SIG-M5 (cell line): ENCODE measurements at regions not wholly inside any gene's neighbourhood (a gene's known extent, or its start where the extent isn't known, plus 50 kb on each side); places are given as distances from the start of the nearest gene placed in this dataset.
"Not testable (repeated sequence)": the region's sequence is repeated elsewhere in the genome, so short reads cannot be mapped to it uniquely, and the experiment has no call there.

Source experiments
- DNase-seq: peaks from one replicate; lab custom pipeline; 2025; lab: John Stamatoyannopoulos, UW

DNA sequence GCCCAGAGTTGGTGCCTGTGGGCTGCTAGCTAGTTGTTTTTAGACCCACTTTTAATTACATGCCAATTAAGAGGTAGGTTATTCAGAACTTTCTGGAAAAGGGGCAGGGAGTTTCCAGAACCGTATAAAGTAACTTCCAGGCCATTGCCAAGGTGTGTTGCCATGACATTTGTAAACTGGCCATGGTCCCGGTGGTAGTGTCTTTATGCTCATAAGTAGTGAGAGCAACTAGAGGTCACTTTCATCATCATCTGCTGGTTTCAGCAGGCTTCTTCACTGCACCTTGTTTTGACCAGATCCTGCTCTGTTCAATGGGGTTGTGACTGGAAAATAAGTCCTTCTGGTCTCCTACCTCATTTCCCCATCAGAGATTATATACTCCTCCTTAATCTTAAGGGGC, 207.0 kb downstream of the FAM72C start:
- not testable (repeated sequence) for DNase-seq

DNA sequence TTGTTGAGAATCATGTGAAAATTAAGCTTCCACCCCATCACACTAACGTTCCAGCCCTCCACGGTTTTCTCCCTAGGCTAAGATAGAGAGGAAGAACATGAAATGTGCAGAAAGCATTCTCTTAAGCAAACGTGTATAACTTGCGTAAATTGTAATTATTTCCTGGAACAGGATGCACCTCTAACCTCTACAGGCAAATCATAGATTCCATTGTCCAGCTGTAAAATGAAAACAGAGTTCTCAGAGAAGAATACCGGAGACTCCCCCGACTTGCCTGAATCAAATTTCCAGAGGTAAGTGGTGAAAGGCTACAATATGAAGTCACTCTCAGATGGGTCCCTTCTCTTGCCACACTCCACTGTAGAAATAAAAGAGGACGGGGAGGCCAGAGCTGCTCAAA, 211.4 kb downstream of the FAM72C start:
- DNase-seq = not testable (repeated sequence)

DNA sequence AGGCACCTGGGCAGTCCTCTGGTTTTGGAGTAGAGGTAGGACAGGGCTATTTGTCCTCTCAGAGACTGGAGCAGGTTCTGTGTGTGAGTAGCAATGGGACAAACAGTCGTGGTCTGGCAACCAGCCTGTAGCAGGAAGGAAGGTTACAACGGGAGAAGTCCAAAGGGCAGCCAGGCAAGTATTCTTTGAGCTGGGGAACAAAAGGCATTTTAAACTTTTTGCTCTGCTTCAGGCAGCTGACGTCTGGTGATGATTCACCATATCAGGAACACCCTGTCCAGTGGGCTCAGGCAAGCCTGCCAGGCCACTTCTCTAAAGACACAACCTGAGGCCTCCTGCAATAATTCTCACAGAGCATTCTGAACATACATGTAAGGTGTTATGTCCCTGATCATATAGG, 215.8 kb downstream of the FAM72C start:
- not testable (repeated sequence) for DNase-seq

DNA sequence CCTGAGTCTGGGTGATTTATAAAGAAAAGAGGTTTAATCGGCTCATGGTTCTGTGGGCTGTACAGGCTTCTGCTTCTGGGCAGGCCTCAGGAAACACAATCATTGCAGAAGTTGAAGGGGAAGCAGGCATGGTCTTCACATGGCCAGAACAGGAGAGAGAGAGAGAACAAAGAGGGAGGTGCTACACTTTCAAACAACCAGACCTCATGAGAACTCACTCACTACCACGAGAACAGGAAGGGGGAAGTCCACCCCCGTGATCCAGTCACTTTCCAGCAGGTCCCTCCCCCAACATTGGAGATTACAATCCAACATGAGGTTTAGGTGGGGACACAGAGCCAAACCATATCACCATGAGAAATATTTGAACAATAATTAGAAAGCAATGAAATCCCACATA, 222.9 kb downstream of the FAM72C start:
- no peak for DNase-seq

DNA sequence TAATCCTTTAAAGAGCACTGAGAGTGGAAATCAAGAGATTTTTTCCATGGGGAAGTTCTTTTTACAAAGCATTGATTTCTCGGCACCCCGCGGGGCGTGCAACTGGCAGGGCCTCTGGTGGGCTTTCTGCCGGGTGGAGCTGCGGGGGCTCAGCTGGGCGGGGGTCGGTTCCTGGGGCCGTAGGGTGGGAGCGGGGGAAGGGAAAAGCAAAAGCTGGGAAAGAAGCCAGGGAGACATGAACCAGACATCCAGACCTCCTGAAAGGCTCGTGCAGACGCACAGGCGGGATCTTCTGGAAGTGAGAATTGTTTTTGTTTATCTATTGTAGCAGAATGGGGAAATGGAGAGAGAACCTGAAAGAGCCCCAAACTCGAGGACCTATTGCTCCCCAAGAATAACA, 235.2 kb downstream of the FAM72C start:
- DNase-seq = no peak

DNA sequence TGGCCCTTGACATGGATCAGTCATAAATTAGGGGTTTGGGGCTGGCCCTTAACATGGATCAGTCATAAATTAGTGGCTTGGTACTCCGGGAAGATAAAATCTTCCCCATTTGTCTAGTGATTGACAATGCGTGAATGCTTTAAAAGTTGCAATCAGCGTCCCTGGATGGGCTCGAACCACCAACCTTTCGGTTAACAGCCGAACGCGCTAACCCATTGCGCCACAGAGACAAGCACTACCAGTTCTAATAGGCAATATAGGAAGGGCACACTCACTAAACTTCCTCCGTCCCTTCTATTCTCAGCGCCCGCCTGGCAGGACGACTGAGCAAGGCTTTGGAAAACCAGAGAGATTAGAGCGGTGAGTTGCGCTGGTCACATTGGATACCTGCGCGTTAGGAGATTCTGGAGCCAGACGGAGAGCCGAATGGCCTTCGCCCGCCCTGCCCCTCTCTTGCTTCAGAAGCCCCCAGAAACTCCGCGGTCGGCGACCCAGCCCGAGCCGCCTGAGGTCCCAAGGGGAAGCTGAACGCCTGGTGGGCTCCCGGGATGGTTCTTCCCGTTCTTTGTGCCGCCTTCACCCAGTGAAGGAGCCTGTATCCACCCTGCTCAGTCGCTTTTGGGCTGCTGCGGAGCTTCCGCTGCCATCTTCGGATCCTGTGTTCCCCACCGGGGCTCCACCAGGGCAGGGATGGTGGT, 235.9 kb downstream of the FAM72C start:
- no peak for DNase-seq

DNA sequence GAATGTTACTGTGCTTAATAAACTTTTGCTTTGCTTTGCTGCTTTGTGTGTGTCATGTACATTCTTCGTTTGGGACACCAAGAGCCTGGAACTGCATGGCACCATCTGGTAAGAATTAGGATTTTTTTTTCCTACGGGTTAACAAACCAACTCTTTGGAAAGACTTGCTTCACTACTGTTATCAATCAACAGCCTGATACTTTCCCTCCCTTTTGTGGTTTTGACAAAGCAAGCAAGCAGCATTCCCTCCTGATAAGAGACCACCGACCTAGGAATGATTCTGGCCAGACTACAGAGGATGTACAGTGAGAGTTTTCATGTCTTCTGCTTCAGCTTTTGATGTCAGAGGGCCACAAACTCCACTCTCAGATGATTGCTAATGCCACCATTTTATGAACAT, 237.5 kb downstream of the FAM72C start:
- DNase-seq = not testable (repeated sequence)

DNA sequence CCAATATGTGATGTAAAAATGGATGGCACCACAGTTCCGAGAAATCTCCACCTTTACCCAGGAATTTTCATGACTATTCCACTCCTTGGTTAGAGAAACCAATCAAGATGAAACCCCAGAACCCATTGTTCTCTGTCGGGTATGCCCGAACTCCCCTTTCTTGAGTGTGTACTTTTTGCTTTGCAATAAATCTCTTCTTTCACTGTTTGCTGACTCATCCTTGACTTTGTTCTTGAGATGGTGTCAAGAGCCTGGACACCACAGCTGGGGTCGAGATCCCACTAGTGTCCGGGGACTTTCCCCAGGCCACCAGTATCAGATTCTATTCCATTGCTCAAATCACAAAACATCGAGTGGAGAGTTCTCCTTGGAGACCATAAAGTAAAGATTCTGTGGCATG, 240.9 kb downstream of the FAM72C start:
- not testable (repeated sequence) for DNase-seq

DNA sequence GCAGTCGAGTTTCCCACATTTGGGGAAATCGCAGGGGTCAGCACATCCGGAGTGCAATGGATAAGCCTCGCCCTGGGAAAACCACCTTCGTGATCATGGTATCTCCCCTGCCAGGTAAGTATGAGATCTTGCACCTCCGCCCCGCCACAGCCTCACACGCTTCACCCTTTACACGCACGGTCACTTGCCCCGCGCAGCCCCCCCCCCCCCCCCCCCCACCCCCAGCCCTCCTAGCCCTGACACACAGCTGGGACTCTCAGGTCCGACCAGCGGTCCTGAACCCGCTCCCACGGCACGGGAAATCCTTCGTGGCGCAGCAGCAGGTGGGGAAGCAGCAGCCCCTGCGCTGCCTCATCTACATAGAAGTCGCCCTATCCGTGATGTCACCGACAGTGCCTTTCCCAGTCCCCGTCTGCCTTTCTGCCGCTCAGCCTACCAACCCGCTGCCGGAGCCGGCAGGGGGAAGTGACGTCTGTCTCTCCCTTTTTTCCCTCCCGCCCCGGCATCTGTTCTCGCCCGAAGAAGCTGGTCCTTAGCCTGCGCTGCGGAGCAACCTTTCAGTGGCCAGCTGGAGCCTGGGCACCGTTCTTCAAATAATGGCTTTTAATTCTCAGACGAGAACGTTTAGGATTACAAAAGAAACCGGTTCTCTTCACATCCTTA, 242.2 kb downstream of the FAM72C start:
- DNase-seq = not testable (repeated sequence)

DNA sequence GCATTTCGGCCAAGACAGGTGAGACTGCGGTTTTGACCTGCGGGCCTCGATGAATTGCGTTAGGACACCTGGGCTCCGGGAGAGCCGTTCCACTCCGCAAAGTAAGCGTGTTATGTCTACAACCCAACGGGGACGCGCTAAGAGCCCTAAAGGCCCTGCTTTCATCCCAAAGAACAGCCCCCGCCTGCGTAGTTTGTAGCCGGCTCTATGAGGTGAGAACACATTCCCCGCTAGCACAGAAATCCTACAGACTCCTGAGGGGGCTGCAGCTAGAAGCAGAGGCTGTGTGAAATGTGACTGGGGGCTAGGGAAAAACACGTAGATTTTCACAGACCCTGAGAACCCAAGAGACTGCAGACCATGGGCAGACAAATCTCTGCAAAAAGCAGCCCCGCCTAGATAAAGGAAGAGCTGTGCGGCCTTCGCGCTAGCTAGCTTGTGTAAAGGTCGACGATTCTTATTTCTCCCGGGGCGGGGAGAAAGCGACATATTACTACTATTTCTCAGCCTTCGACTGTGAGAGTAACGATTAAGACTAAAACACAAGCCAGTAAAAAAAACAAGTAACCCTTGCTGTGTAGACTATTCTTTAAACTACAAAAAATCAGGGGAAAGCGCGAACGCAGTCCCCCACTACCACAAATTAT, 242.9 kb downstream of the FAM72C start:
- not testable (repeated sequence) for DNase-seq

DNA sequence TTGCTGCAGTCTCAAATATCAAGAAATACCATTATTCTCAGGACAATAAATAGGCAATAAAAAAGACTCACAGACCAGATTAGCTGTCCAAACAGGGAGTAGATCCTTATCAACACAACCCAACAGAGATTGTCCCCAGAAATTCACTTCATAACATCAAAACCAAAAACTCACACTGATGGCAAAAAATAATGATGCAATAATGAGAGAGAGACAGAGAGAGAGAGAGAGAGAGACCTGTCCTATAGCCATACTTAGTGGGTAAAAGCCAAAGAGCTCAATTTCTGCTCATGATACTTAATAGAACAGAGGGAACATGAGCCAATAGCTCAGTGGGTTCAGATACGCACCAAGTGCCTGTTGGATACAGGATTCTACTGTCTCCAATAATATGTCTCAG, 244.5 kb downstream of the FAM72C start:
- no peak for DNase-seq

DNA sequence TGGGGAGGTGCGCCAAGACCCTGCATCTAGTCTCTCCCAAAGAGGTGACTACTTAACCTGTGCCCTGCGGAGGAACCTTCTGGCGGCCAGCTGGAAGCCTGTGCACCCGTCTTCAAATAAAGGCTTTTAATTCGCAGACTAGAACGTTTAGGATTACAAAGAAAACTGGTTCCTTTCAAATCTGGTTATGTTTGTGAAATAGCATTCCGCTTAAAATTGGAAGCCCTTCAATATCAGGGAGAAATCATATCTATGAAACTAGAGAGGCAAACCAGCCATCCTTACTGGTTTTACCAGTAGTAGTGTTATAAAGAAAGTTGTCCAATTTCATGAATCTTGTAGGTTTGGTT, 250.8 kb downstream of the FAM72C start:
- no peak for DNase-seq

DNA sequence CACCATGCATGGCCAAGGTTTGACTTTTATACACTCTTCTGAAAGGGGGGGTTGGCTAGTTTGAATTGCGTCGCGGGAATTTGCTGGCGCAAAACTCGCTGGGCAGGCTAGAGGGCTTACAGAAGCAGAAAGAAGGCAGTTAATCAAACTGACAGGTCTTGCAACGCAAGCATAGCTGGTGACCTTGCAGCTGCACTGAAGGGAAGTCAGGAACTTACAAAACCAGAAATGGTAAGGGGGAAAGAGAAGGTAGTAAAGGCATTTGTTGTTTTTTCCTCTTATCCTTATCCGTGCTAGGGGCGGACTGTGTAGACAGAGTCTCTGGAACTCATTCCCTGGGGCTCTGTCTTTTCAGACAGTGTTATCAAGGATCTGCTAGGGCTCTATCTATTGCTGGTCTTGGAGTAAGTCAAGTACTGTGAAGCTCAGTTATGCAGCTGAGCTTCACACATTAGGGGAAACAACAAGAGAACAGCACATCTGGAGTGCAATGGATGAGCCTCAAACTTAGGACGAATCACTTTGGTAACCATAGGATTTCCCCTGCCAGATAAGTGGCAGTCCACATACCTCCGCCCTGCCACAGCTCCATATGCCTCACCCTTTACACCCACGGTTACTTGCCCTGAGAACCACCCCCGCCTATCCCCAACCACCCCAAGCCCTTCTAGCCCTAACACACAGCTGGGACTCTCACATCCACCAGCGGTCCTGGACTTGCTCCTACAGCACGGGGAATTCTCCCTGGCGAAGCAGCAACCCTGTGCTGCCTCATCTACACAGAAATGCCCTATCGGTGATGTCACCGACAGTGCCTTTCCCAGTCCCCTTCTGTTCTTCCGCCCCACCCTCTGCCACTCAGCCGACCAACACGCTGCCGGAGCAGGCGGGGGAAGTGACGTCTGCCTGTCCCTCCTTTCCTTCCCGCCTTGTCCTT, 251.4 kb downstream of the FAM72C start:
- peak; percentile 46 for DNase-seq

DNA sequence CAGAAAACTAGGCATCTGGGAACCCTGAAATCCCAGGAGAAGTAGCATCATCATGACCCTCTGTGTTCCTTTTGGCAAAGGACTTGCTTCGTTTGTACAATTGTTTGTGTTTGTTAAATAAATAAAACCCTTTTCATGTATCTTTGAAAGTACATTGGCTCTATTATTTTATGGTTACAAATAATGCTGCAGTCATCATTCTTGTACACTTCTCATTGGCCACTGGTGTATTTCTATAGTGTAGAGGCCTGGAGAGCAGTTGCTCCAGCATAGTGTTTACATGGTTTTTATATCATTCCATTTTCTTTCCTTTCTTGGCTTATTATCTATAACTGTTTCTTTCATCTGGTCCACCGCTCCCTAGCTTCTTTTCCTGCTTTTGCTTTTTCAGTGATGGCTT, 253.3 kb downstream of the FAM72C start:
- DNase-seq = no peak

DNA sequence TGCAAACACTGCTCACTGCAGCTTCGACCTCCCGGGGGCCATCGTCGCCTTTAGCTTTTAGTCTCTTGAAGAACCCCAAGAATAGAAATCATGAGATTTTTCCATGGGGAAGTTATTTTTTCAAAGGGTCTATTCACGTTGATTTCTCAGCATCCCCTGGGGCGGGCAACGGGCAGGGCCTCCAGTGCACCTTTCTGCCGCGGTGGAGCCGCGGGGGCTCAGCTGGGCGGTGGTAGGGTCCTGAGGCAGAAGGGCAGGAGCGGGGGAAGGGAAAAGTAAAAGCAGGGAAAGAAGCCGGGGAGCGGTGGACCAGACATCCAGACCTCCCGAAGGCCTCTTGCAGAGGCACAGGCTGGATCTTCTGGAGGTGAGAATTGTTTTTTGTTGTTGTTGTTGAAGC, 253.8 kb downstream of the FAM72C start:
- DNase-seq = no peak

DNA sequence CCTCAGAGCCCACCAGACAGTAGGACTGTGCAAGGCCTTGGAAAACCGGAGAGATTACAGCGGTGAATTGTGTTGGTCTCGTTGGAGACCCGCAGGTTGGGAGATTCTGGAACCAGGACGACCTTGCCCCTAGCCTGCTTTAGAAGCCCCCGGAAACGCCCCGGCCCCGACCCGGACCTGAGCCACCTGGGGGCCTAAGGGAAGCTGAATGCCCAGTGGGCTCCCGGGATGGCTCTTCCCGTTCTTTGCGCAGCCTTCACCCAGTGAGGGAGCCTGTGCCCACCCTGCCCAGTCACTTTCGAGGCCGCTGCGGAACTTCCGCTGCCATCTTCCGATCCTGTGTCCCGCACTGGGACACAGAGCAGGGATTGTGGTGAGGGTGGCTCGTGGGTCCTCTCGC, 254.4 kb downstream of the FAM72C start:
- DNase-seq = no peak

DNA sequence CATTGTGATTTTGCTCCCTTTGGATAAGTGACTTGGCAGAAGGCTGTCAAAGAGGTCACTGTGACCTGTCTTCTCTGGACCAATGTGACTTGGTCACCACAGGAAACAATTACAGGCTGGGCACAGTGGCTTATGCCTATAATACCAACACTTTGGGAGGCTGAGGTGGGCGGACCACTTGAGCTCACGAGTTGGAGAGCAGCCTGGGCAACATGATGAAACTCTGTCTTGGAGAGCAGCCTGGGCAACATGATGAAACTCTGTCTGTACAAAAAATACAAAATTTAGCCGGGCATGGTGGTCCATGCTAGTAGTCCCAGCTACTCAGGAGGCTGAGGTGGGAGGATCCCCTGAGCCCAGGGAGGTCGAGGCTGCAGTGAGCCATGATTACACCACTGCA, 256.9 kb downstream of the FAM72C start:
- not testable (repeated sequence) for DNase-seq

DNA sequence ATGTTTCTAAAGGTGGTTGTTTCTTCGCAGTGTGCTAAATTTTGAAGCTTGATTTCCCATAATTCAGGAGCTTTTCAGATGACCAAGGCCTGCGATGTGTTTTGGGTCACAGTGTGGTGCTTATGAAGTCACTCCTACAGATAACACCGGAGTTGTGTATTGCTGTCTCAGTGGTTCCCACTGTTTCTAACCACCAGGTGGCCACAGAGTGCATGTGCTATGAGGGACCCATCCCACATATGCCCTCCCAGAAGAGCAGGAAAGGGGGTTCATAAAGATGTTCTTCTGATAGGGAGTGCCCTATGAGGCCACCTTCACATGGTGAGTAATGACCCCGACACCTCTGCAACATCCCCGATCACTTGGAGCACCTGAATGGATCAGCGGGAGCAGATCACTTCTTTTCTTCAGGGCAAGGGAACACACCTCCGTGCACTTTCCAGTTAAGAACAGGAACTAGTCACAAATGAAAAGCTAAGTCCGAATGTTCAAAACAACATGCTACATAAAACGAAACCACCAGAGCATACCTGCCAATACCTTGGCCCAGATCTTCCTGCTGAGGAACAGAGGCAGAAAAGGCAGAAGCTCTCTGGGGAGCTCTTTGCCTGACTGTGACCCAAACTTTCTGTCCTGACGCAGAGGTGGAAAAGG, 262.1 kb downstream of the FAM72C start:
- not testable (repeated sequence) for DNase-seq

DNA sequence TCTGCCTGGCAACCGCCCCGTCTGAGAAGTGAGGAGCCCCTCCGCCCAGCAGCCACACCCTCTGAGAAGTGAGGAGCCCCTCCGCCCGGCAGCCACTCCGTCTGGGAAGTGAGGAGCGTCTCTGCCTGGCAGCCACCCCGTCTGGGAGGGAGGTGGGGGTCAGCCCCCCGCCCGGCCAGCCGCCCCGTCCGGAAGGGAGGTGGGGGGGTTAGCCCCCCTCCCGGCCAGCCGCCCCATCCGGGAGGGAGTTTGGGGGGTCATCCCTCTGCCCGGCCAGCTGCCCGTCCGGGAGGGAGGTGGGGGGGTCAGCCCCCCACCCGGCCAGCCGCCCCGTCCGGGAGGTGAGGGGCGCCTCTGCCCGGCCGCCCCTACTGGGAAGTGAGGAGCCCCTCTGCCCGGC, 269.0 kb downstream of the FAM72C start:
- not testable (repeated sequence) for DNase-seq

DNA sequence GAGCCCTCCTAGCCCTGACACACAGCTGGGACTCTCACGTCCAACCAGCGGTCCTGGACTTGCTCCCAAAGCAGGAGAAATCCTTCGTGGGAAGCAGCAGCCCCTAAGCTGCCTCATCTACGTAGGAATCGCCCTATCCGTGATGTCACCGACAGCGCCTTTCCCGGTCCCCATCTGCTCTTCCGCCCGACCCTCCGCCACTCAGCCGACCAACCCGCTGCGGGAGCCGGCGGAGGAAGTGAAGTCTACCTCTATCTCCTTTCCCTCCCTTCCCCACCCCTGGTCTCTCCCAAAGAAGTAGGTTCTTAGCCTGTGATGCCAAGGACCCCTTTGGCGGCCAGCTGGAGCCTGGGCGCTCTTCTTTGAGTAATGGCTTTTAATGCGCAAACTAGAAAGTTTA, 272.1 kb downstream of the FAM72C start:
- no peak for DNase-seq

DNA sequence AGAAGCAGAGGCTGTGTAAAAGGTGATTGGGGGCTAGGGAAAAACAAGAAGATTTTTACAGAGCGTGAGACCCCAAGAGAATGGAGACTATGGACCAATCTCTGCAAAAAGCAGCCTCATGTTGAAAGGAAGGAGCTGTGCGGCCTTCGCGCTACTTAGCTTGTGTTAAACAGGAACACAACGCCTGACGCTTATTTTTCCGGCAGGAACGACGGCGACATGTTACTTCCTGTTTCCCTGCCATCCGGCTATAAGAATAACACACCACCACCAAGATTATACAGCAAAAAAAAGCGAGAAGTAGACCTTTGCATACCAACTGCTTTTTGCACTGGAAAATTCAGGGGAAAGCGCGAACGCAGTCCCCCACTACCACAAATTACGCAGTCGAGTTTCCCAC, 272.7 kb downstream of the FAM72C start:
- DNase-seq = no peak

DNA sequence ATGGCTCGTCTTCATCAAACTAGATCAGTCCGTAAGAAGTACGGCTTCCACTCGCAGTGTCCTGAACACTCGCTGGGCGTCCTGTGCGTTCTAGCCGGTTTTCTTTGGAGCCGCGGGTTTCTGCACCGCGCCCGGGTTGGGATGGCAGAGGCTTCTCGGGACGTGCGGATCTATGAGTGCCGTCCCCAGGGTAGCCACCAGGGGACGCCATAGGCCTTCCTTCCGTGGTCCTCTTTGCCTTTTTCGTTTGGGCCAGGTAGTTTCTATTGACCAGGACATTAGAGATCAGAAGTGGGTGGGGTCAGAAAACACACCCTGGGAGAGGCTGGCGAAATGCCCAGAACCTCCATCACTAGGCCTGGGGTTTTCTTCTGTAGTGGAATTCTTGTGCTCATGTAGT, 273.8 kb downstream of the FAM72C start:
- no peak for DNase-seq
